GM12892 (cell line): ENCODE measurements at regions not wholly inside any gene's neighbourhood (a gene's known extent, or its start where the extent isn't known, plus 50 kb on each side); places are given as distances from the start of the nearest gene placed in this dataset.
"Not testable (repeated sequence)": the region's sequence is repeated elsewhere in the genome, so short reads cannot be mapped to it uniquely, and the experiment has no call there.

Experiments
- POLR2A ChIP-seq: IDR thresholded peaks from 2 replicates; pipeline ENCODE4 v1.6.1; 2011; ENCODE audit warnings: low read depth, low read length, control low read depth
- POLR2AphosphoS5 ChIP-seq: IDR thresholded peaks from 2 replicates; pipeline ENCODE4 v1.6.1; 2011; ENCODE audit warnings: low read depth, low read length, control low read depth

- not testable (repeated sequence) for TF ChIP-seq POLR2A, POLR2AphosphoS5
Observed at GRCh38 chr2:242008908-242009307, 139.4 kb downstream of the RTP5 start.
